ENCODE measurements at regions not wholly inside any gene's neighbourhood (a gene's known extent, or its start where the extent isn't known, plus 50 kb on each side); places are given as distances from the start of the nearest gene placed in this dataset.

- no peak for TF ChIP-seq MAX (IDR thresholded peaks at IDR 0.05; ENCODE audit: low read depth, low read length)
- TF ChIP-seq EGR1 (IDR thresholded peaks at IDR 0.05; ENCODE audit: borderline replicate concordance in 1 of 2, low read depth in 2 of 2, low read length in 2 of 2) = no peak
- TF ChIP-seq HDAC2 (IDR thresholded peaks at IDR 0.05) = no peak
- no peak for TF ChIP-seq BHLHE40 (IDR thresholded peaks at IDR 0.05; ENCODE audit: borderline replicate concordance in 1 of 2, low read depth in 2 of 2, low read length in 1 of 2)
Observed at GRCh38 chr4:79847411-79847810, 225.6 kb downstream of the ANTXR2 start (continued).

GRCh38 chr4:79842162-79842561 lies 230.9 kb downstream of the ANTXR2 start:
- ChIA-PET SMC1A (ENCODE audit: uncharacterized antibody, unreplicated experiment) (no interaction called here), RAD21 (ENCODE audit: unreplicated experiment) (no interaction called here), CTCF (no interaction called here), POLR2A (no interaction called here)
- BruUV-seq (replicated peaks) = no TSS peak
- no peaks in the 10 kb centered on the region for H3K79me2 ChIP-seq (ENCODE audit: control insufficient read depth, insufficient read depth, low read length)
- in situ Hi-C loops (cut with MboI) = no loop called here
- H3K9ac ChIP-seq (ENCODE audit: control insufficient read depth, insufficient read depth, low read length) = no peak overlapping the region
- no peak overlapping the region for H3K27ac ChIP-seq (ENCODE audit: control insufficient read depth, insufficient read depth)
- no peak overlapping the region for H2AFZ ChIP-seq (ENCODE audit: control insufficient read depth, low read depth, low read length)
- no peaks in the 10 kb centered on the region for H3K27me3 ChIP-seq (replicated peaks in 1 of 2; ENCODE audit: control insufficient read depth in 2 of 2, insufficient read depth in 2 of 2, low read length in 1 of 2)
- intact Hi-C loops (cut with micrococcal nuclease; ENCODE audit: unreplicated experiment) = no loop called here
- no peak overlapping the region for H3K4me2 ChIP-seq (ENCODE audit: control insufficient read depth, insufficient read depth)
- ATAC-seq = no peak
- H4K20me1 ChIP-seq (ENCODE audit: control insufficient read depth, insufficient read depth) = no peaks in the 10 kb centered on the region
- no peak for DNase-seq (ENCODE audit: low read depth, low spot score)
- FAIRE-seq = no peak
- no peak overlapping the region for H3K4me3 ChIP-seq
- no peaks in the 10 kb centered on the region for H3K9me3 ChIP-seq (replicated peaks; ENCODE audit: control insufficient read depth, insufficient read depth, low read length)
- no peaks in the 10 kb centered on the region for H3K36me3 ChIP-seq (ENCODE audit: control insufficient read depth in 2 of 2, insufficient read depth in 2 of 2, low read length in 1 of 2)
- no peaks in the 10 kb centered on the region for H3K4me1 ChIP-seq (ENCODE audit: control insufficient read depth, insufficient read depth, low read length)
- TF ChIP-seq CHD4 (IDR thresholded peaks at IDR 0.05) = no peak
- TF ChIP-seq NR2C2 (IDR thresholded peaks at IDR 0.05; ENCODE audit: borderline replicate concordance, control insufficient read depth, insufficient read length, low read depth) = no peak
- no peak for TF ChIP-seq DPF2 (IDR thresholded peaks at IDR 0.05)
- TF ChIP-seq NR2C1 (IDR thresholded peaks at IDR 0.05) = no peak
- TF ChIP-seq RELB (IDR thresholded peaks at IDR 0.05; ENCODE audit: low read depth) = no peak
- no peak for TF ChIP-seq HSF1 (IDR thresholded peaks at IDR 0.05; ENCODE audit: low read depth, low read length)
- no peak for TF ChIP-seq POU2F2 (IDR thresholded peaks at IDR 0.05; ENCODE audit: borderline replicate concordance, low read depth, low read length)
- no peak for TF ChIP-seq TBL1XR1 (IDR thresholded peaks at IDR 0.05; ENCODE audit: low read depth, low read length)
- no peak for TF ChIP-seq GABPA (IDR thresholded peaks at IDR 0.05; ENCODE audit: low read depth)
- TF ChIP-seq JUND (IDR thresholded peaks at IDR 0.05; ENCODE audit: low read depth, low read length) = no peak
- TF ChIP-seq NFXL1 (IDR thresholded peaks at IDR 0.05; ENCODE audit: borderline replicate concordance) = no peak
- TF ChIP-seq ATF3 (IDR thresholded peaks at IDR 0.05; ENCODE audit: borderline replicate concordance, extremely low read depth, low read depth, low read length) = no peak
- no peak for TF ChIP-seq JUNB (IDR thresholded peaks at IDR 0.05)
- no peak for TF ChIP-seq MYC (IDR thresholded peaks at IDR 0.05; ENCODE audit: insufficient read depth, insufficient read length, insufficient replicate concordance, low read length, severe bottlenecking)
- no peak for TF ChIP-seq YBX1 (IDR thresholded peaks at IDR 0.05)
- TF ChIP-seq RB1 (IDR thresholded peaks at IDR 0.05; ENCODE audit: borderline replicate concordance) = no peak
- TF ChIP-seq ETV6 (conservative IDR thresholded peaks at IDR 0.05 in 1 of 2, IDR thresholded peaks at IDR 0.05 in 1 of 2; ENCODE audit: borderline replicate concordance in 1 of 2, low read depth in 1 of 2) = no peak
